ENCODE measurements at regions not wholly inside any gene's neighbourhood (a gene's known extent, or its start where the extent isn't known, plus 50 kb on each side); places are given as distances from the start of the nearest gene placed in this dataset.

DNA sequence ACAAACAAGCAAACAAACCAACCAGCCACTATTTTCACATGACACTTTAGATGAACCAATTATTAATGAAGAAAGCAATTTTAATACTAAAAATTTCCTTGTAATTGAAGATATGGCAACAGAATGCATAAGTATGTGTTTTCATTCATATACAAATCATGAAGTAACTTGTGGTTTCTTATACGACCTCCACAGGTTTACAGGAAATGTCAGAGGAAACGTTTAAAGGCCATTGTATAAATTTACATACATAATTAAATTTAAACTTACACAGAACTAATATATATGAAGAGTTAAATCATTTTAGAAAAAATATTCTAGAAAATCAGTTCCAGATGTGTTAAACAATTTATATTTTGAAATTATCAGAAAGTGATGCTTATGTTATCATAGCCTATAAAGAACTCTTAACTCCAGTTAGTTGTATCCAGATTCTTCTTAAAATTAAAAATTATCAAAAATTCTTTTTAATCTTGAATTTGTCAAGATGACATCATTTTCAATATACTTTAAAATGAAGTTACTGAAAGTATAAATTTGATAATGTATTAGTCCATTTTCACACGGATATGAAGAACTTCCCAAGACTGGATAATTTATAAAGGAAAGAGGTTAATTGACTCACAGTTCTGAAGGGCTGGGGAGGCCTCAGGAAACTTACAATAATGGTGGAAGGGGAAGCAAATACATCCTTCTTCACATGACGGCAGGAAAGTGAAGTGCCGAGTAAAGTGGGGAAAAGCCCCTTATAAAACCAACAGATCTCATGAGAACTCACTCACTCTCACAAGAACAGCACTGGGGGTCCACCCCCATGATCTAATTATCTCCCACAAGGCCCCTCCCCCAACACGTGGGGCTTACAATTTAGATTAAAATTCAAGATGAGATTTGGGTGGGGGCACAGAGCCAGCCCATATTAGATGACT lies 192.0 kb downstream of the PIK3R1 start:
- no peaks in the 10 kb centered on the region for H3K36me3 ChIP-seq
- H3K4me3 ChIP-seq = no peak overlapping the region
- H3K27ac ChIP-seq = no peak overlapping the region
- no peaks in the 10 kb centered on the region for H3K9me3 ChIP-seq
- TF ChIP-seq, protein P1, sequence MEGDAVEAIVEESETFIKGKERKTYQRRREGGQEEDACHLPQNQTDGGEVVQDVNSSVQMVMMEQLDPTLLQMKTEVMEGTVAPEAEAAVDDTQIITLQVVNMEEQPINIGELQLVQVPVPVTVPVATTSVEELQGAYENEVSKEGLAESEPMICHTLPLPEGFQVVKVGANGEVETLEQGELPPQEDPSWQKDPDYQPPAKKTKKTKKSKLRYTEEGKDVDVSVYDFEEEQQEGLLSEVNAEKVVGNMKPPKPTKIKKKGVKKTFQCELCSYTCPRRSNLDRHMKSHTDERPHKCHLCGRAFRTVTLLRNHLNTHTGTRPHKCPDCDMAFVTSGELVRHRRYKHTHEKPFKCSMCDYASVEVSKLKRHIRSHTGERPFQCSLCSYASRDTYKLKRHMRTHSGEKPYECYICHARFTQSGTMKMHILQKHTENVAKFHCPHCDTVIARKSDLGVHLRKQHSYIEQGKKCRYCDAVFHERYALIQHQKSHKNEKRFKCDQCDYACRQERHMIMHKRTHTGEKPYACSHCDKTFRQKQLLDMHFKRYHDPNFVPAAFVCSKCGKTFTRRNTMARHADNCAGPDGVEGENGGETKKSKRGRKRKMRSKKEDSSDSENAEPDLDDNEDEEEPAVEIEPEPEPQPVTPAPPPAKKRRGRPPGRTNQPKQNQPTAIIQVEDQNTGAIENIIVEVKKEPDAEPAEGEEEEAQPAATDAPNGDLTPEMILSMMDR (IDR thresholded peaks at IDR 0.05) = no peak
- intact Hi-C loops (cut with DNase I; ENCODE audit: low total_unique reads) = no loop called here
- no peak for DNase-seq
- no peaks in the 10 kb centered on the region for H3K27me3 ChIP-seq
- peaks cover 0 to 30% (median 9%) of the 10 kb centered on the region in 4 donors for H3K4me1 ChIP-seq

DNA sequence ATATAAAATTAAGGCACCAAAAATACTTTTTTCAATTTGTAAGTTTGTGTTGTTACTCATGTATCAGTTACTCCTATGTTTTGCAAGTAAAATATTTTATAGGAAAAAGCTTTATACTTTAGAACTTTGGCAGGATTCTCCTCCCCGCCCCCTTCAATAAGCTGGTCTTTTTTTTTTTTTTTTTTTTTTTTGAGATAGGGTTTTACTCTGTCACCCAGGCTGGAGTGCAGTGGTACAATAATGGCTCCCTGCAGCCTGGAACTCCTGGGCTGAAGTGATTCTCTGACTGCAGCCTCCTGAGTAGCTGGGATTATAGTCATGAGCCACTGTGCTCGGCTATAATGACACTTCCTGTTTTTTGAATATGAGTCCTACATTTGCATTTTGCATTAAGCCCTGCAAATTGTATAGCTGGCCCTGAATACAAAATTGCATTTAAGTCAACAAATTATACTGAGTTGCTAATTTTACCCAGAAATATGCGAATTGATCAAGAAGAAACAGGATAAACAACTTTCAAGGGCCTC lies 192.9 kb downstream of the PIK3R1 start:
- Histone ChIP-seq H3K4me3 (no peak overlapping the region), H3K9me3 (no peaks in the 10 kb centered on the region), H3K4me1 (peaks cover 0 to 26% (median 9%) of the 10 kb centered on the region in 4 donors), H3K27me3 (no peaks in the 10 kb centered on the region), H3K36me3 (no peaks in the 10 kb centered on the region), H3K27ac (no peak overlapping the region)
- intact Hi-C loops (cut with DNase I; ENCODE audit: low total_unique reads) = no loop called here
- no peak for DNase-seq
- TF ChIP-seq, protein P1 (IDR thresholded peaks at IDR 0.05) = no peak

DNA sequence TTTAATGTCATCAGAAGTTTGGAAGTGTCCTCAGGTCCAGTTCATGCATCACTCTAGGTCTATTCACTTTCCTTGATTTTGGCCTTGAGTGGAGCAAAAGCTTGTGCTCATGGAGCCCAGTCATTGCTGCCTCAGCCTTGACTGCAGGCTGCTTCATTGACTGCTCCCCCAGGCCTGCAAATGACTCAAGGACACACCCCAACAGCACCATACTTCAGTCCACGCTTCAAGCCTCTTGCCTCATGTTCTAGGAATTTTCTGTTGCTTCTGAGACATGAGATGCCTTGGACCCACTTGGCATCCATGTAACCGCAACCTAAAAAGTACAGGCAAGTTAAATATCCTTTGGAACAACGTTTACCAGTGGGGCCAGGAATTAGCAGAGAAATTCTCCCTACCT lies 193.7 kb downstream of the PIK3R1 start:
- Histone ChIP-seq H3K9me3 (no peaks in the 10 kb centered on the region), H3K4me3 (no peak overlapping the region), H3K4me1 (peaks cover 0 to 22% (median 9%) of the 10 kb centered on the region in 4 donors), H3K27ac (peak overlapping the region; percentile 18 to 30), H3K36me3 (no peaks in the 10 kb centered on the region), H3K27me3 (no peaks in the 10 kb centered on the region)
- no peak for DNase-seq
- intact Hi-C loops (cut with DNase I; ENCODE audit: low total_unique reads) = no loop called here
- TF ChIP-seq, protein P1 (IDR thresholded peaks at IDR 0.05) = no peak

DNA sequence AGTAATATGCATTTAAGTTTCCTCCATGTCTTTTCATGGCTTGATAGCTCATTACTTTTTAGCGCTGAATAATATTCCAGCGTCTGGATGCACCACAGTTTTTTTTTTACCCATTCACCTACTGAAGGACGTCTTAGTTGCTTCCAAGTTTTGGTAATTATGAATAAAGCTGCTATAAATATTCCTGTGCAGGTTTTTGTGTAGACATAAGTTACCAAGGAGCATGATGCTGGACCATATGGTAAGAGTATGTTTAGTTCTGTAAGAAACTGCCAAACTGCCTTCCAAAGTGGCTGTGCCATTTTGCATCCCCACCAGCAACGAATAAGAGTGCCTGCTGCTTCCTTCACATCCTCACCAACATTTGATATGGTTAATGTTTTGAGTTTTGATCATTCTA lies 195.6 kb downstream of the PIK3R1 start:
- Histone ChIP-seq H3K27ac (no peak overlapping the region), H3K4me3 (no peak overlapping the region), H3K36me3 (no peaks in the 10 kb centered on the region), H3K27me3 (no peaks in the 10 kb centered on the region), H3K9me3 (no peaks in the 10 kb centered on the region), H3K4me1 (peaks cover 0 to 22% (median 9%) of the 10 kb centered on the region in 4 donors)
- TF ChIP-seq, protein P1 (IDR thresholded peaks at IDR 0.05) = no peak
- intact Hi-C loops (cut with DNase I; ENCODE audit: low total_unique reads) = no loop called here
- no peak for DNase-seq

DNA sequence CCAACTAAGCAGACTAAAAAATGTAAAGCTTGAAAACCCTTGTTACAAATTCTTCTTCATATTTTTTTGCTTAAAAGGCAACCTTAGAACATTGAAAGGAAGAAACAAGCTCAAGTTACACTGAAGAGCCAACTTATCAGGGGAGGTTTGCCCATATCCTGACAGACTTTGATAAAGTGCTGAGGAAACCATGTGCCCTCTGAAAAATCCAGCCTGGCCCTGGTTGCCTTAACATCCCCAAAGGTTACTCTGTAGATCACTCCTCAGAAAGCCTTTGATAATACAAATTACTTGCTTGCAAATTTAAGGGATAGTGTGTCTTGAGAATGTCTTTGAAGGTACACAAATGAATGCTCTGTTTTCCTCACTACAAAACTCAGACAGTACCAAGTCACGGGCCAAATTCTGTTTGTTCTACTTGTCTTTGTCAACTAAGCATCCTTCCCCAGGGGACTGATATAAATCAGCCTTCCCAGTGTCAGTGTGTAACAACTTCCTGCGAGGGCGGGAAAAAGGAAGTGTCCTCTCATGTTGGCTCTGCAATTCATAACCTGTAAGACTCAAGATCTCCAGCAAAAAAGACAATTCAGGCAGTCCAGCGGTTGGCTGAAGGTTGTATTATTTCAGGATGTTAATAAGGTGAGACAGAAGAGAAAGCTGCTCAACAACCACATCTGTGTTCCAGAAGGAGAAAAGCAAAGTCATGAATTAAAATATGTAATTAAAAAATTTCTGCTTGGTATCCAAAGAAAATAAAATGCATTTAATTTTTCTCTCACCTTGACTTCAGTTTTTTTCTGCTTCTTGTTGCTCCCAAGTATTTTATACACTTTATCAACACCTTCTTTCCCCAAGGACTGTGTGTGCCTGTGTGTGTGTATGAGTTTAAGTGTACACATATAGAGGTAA lies 199.9 kb downstream of the PIK3R1 start:
- intact Hi-C loops (cut with DNase I; ENCODE audit: low total_unique reads) = no loop called here
- Histone ChIP-seq H3K4me3 (no peak overlapping the region), H3K27ac (no peak overlapping the region), H3K27me3 (no peaks in the 10 kb centered on the region), H3K9me3 (no peaks in the 10 kb centered on the region), H3K4me1 (peaks cover 8 to 28% (median 20%) of the 10 kb centered on the region in 4 donors), H3K36me3 (no peaks in the 10 kb centered on the region)
- TF ChIP-seq, protein P1 (IDR thresholded peaks at IDR 0.05) = no peak
- DNase-seq = peak in 1 of 2 donors; percentile 30
